ENCODE measurements at regions not wholly inside any gene's neighbourhood (a gene's known extent, or its start where the extent isn't known, plus 50 kb on each side); places are given as distances from the start of the nearest gene placed in this dataset.

- TF ChIP-seq PKNOX1 (IDR thresholded peaks at IDR 0.05) (no peak), ARNT (IDR thresholded peaks at IDR 0.05) (no peak), FOXA1 (IDR thresholded peaks at IDR 0.05) (no peak), SP1 (IDR thresholded peaks at IDR 0.05) (no peak), NFRKB (IDR thresholded peaks at IDR 0.05) (no peak), L3MBTL2 (conservative IDR thresholded peaks at IDR 0.05) (no peak), FOXM1 (IDR thresholded peaks at IDR 0.05; ENCODE audit: borderline replicate concordance) (no peak), BHLHE40 (IDR thresholded peaks at IDR 0.05; ENCODE audit: borderline replicate concordance) (no peak), TARDBP (IDR thresholded peaks at IDR 0.05) (no peak)
Observed at GRCh38 chr3:18159681-18160080, 265.5 kb downstream of the SATB1 start.

Measured in HEK293T (cell line).